ENCODE measurements at regions not wholly inside any gene's neighbourhood (a gene's known extent, or its start where the extent isn't known, plus 50 kb on each side); places are given as distances from the start of the nearest gene placed in this dataset.
A peak's percentile ranks its signal among the peaks of the same experiment; 100 is the strongest.
"Not testable (repeated sequence)": the region's sequence is repeated elsewhere in the genome, so short reads cannot be mapped to it uniquely, and the experiment has no call there.

DNA sequence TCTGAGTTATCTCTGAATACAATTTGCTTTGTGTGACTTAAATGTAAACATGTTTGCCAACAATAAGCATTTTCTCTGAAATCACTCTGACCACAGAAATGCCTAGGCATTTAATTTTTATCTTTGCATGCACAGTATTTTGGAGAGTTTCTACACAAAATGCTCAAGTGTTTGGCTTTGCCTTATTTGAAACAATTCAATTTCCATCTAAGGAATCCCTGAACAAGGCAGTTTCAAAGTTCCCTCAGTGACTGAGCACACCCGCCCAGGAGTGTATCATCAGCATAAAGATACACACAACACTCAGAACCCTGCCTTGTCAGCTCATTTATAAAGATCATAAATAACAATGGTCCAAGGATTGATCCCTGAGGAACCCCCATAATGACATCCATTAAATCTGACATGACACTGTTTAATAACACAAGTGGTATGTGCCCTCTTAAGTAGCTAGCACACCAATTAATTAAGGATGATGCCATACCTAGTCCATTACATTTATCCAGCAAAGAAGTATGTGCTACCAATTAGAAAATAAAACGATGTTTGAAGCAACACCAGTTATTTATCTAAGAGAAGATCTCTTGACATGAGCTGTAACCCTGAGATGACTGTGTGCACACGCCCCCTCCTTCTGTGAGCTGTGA lies 585.8 kb downstream of the ADGRL2 start:
- peak; percentile 6 to 16 for DNase-seq

DNA sequence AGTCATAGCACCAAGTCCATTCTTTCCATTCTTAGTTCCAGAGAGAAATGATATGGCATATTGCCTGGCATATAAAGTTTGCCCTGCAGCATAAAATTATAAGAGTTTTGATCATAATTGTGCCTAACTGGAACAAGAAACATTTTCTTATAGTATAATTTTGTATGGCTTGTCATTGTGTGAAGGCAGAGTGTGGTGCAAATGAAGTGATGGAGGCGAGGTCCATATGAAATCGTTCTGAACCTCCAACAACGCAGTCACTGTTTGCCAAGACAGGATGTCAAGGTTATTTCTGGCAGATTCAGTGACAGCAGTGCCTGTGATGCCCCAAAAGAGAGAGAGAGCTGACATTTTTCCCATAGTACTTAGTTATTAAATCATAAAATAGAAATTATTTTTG lies 584.0 kb downstream of the ADGRL2 start:
- DNase-seq: no peak

DNA sequence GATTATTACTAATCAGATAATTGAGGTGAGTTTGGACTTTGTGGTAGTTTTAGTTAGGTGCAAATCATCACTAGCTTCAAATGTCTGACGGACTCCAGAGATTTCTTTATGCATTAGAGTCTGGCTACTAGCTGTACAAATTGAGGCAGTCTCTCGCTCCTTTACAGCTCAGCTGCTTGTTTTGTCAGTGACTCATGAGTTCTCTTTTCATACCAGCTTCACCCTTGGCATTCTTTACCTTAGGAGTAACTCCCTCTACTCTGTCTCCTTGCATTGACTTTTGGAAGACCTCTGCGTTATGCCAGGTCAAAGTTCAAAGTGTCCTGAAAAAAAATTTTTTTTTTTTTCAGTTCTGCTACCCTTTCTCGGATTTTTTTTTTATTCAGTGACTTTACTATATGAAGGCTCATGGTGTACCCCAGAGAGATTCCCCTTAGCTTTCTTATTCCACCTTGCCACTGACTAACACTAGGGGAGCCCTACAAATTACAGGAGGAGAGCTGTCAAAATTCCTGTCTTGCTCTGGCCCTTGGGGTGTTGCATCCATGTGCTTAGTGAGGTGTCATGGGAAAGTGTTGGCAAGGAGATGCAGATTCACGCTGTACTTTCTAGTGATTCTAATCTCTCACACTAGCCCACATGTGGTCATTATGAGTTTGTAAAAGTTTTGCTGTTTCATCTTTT lies 576.6 kb downstream of the ADGRL2 start:
- no peak for DNase-seq

DNA sequence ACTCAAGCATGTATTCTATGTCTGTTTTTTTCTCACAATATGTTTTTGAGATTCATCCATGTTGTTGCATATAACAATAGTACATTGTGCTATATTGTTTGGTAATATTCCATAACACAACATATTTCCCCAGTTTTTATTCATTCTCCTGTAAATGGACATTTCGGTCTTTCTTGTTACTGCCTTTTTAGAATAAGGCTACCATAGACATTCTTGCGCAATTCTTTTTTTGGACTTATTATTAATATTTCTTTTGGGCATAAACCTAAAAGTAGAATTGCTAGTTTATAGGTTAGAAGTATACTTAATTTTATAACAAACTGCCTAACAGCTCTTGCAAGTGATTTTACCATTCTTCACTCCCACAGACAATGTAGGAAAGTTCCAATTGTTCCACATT lies 573.0 kb downstream of the ADGRL2 start:
- DNase-seq: no peak

DNA sequence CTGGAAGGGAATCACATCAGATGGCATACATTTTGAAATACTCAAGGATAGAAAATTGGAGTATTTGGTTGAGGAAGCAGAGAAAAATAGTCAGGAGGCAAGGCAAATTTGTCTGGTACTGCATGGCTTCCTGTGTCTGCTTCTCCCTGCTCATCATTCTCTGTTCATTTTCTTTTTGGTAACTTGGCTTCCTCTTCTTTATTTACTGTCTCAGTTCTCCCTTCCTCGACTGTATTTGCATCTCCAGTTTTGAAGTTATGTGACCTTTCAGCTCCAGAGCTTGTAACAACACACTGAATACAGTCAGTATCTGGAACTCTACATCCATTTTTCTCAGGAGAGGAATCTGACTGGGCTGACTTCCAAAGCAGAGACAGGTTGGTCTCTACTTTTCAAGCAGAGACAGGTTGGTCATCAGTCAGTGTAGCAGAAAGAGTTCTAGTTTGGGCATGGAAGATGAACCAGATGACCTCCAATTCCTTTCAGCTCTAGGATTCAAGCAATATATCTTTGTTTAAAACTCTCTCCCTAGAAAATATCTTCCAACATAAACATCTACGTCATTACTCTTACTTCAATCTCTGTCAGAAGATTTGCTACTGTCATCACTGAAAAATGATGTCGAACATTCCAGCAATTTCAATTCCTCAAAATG lies 571.2 kb downstream of the ADGRL2 start:
- no peak for DNase-seq

DNA sequence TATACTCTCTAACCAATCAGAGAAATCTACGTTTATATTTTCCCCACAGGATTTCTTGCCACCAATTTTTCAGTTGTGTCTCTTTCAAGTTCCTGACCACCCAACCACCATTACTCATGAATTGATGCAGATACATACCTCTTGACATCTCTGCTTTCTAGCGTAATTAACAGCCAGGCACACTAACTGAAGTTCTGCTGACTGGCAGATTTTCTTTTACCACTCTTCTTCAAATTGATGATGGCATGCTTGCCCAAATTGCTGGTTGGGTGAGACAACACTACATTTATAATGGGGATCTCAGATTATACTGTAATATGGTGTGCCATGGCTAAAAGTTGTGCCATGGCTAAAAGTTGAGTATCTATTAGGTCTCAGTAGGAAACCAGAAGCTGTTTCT lies 566.7 kb downstream of the ADGRL2 start:
- no peak for DNase-seq

DNA sequence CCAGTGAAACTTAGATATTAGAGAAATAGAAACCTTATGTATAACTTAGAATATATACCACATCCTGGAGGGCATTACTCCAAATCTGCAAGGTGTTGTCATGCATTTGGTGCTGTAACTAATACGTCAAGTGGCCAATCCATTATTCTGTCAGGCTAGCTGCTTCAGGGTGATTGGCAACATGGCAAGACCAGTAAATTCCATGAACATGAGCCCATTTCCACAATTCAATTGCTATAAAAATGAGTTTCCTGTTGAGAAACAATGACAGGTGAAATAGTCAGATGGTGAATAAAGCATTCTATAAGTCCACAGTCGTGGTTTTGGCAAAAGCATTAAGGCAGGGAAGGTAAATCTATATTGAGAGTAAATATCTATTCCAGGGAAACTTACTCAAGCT lies 566.0 kb downstream of the ADGRL2 start:
- no peak for DNase-seq

DNA sequence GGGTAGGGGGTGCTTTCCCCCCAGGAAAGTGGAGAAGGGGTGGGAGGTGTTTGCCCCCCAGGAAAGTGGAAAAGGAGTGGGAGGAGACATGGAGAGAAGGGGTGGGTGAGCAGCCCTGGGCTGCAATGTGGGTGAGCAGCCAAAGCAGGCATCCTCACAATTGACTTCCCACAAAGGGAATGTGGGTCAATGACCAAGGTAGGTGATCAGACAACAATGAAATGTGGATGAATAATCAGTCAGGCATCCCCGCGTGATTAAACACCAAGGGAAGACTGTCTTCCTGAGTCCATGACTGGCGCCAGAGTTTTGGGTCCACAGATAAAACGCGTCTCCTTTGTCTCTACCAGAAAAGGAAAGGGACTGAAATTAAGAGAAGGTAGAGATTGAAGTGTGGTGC lies 558.8 kb downstream of the ADGRL2 start:
- not testable (repeated sequence) for DNase-seq

DNA sequence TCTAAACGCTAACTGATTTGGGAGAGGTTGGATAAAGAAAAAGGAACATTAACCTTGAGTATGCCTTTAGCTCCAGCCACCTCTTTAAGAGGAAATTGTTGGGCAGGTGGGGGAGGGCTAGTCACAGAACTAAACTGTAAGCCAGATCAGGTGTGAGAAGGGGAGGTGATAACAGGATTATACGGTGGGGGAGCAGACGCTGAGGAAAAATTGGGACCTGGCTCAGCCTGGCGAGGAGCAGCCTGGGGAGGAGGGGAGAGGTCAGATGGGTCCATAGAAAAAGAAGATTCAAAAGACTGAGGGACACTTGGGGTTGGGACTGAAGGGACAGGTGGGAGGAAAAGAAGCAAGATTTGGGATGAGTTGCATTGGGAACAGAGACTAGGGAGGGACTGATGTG lies 558.0 kb downstream of the ADGRL2 start:
- not testable (repeated sequence) for DNase-seq

DNA sequence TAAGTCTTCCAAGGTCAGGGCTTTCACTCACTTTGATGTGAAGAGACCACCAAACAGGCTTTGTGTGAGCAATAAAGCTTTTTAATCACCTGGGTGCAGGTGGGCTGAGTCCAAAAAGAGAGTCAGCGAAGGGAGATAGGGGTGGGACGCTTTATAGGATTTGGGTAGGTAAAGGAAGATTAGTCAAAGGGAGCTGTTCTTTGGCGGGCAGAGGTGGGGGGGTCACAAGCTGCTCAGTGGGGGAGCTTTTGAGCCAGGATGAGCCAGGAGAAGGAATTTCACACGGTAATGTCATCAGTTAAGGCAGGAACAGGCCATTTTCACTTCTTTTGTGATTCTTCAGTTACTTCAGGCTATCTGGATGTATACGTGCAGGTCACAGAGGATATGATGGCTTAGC lies 553.8 kb downstream of the ADGRL2 start:
- DNase-seq: not testable (repeated sequence)

DNA sequence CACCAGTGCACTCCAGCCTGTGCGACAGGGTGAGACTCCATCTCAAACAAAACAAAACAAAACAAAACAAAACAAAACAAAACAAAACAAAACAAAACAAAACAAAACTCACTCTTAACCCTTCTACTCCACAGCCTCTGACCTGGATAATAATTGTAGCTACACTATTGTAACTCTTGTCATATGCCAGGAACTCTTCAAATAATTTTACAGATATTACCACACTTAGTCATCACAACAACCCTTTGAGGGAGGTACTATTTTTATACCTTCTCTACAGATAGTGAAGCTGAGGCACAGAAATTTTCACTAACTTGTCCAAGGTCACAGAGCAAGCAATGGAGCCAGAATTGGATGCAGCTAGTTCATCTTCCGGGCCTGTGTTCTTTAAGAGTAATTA lies 547.8 kb downstream of the ADGRL2 start:
- DNase-seq: no peak

DNA sequence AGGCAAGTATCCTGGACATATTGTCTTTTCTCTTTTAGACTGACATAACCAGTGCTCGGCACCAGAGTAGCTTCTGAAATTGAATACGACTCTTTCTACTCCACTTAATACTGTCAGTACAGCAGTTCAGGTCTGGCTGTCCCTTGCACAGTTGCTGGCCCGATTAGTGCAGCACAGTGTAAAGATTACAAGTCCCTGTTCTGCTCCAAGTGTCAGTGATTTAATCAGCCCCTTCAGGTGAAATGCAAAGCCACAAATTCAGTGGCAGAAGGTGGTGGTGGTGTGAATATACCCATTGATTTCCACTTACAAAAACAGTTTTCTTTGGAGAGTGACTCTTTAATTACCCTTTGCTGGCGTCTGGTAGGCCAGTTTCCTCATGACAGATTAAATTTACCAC lies 545.4 kb downstream of the ADGRL2 start:
- DNase-seq: no peak

DNA sequence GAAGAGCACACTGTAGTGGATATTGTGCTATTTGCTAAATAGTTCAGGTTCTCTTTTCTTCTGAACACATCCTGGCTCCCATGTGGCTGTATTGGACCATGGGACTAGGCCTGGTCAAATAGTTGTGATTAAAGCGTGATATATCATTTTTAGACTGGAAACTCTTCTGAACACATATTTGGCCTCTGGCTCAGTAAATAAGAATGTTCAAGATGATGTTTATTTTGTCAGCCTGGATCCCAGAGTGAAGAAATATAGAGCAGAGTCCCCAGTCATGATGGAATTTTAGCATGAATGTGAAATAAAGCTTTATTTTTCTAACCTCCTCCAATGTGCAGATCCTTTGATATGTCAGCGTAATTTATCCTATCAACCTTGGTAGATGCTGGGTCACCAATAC lies 542.6 kb downstream of the ADGRL2 start:
- no peak for DNase-seq

DNA sequence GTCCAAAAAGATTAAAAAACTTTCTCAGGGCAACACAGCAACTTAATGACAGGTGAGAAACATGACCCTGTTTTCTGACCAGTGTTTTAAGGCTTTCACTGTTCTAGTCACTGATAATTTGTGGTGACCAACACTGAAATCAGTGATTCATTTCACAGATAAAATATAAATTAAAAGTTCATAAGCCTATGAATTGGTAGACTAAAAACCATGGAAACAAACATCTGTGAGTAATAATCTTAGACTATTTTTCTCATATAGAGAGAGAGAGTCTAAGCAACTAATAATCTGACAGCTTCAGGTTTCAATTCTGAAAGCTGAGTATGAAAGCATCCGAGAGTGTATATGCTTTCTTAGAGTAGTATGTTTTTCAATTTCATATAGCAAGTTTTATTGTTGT lies 536.9 kb downstream of the ADGRL2 start:
- DNase-seq: no peak

DNA sequence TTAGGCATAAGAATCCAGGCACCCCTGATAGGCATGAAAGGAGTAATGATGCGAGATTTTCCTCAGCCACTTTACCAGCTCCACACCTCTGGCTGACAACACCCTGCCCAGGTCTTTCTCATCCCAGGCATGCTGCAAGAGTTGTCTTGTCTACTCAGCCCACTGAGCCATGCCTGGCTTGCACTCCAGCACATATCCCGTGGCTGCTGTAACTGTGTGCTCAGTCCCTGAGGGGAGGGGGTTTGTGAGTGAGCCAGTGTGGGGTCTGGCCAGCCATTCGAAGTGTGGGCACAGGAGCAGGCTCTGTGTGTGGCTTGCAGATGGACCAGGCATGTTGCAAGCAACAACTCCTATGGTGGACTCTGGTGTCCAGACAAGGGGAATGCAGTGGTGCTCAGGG lies 529.6 kb downstream of the ADGRL2 start:
- no peak for DNase-seq

DNA sequence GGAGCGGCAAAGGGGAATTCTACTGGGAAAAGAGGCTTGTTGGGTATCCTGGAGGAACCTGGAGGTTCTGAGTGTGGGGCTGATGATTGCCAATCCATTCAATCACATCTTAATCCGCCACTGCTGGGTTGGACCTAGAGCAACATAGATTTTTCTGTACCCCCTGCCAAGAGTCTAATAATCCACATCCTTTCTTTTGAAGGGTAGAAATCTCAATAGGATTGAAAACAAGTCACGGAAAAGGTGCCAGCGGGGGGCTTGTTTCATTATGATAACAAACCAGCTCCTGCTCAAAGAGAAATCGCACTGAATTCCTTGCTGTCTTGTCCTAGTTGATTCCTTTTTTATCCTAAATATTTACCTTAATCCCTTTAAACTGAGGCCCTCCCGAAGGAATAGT lies 528.5 kb downstream of the ADGRL2 start:
- DNase-seq: no peak

DNA sequence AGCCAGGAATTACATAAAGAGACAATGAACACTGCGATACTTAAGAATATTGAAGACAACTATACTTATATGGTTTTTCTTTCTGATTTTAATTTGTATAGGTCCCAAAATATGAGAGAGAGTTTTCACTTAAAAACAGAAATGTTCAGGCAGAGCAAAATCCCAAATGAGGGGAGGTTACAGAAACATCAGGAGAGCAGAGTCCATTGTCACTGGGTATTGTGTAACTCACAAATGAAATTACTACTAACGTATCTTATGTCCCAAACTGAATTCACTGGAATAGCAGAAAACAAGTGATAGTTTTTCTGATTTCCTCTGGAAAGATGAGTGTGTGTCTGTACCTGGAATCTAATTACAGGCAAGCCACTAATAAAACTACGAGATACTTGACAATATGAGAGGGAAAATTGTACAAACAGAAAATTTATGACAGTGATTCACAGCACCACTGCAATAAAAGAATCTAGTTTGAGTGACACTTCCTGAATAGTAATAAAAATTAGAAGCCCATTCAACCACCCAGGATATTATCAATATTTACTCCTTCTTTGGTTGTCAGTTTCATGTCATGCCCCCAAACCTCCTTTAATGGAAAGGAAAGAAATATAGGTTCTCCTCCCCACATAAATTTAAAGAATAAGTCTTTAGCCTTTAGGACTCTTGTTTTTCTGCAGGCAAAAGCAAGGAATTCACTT lies 522.6 kb downstream of the ADGRL2 start:
- peak; percentile 52 to 70 for DNase-seq

DNA sequence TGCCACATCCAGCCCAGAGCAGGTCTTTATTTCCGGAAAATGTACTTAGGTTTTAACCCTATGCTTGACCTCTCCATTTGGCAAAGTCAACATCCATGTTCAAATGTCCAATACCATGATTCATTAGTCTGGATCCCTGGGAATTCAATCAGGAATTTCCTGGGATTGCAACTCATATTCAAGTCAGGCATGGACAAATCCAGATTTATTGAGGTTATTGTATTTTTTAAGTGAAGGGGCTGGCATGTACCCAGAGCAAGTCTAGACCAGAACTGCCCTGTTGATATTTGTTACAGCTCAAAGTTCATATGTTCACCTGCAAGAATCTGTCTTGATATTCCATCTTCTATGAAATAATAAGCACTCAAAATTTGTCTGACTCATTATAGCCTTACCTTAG lies 521.1 kb downstream of the ADGRL2 start:
- no peak for DNase-seq

DNA sequence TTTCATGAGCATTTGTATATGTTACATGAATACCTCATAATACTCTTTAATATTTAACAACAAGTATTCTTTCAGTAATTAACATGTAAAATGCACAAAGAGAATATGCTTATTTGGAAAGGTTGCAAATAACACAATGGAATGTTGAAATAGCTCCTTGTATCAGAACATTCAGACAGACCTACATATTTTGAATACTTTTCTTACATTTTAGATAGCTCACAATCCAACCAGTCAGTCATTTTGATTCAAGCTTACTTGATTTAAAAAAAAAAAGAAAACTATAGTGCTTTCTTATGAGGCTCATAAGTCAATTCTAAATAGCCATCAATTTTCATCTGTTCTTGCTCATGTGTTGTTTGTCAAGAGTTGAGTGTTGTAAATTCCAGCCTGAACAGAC lies 518.8 kb downstream of the ADGRL2 start:
- no peak for DNase-seq

DNA sequence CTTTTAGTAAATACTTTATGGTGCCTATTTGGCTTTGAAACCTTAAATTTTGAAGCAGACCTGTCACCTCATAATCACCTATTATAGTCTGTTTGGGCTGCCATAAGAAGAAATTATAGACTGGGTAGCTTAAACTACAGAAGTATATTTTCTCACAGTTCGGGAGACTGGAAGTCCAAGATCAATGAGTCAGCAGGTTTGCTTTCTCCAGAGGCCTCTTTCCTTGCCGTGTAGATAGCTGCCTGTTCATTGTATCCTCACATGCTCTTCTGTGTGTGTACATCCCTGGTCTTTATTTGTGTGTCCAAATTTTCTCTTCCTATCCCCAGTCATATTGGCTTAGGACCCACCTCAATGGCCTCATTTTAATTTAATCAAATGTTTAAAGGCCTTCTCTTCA lies 518.2 kb downstream of the ADGRL2 start:
- DNase-seq: no peak

DNA sequence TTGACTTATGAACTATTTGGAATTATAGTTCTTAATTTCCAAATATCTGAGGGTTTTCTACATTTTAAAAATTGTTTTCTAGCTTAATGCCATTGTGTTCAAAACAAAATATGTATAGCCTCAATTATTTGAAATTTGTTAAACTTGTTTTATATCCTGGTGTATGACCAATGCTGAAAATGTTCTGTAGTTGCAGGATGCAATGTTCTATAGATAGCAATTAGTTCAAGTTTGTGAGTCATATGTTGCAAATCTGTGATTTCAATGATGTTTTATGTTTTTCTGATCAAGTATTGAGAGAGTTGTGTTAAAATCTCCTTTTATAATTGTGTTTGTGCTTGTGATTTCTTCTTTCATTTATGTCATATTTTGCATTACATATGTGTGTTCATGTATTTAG lies 517.5 kb downstream of the ADGRL2 start:
- DNase-seq: no peak

DNA sequence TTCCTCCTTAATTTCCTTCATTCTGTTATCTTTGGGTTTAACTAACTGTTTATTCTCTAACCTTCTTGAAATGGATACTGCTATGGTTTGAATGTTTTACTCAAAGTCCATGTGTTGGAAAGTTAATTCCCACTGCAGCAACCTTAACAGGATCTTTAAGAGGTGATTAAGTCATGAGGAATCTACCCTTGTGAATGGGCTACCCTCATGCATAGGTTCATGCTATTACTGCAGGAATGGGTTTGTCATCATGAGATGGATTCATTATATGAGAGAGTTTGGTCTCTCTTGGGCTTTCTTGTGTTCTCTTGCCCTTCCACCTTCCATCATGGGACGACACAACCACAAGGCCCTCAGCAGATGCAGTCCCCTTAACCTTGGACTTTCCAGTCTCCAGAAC lies 516.9 kb downstream of the ADGRL2 start:
- DNase-seq: no peak

DNA sequence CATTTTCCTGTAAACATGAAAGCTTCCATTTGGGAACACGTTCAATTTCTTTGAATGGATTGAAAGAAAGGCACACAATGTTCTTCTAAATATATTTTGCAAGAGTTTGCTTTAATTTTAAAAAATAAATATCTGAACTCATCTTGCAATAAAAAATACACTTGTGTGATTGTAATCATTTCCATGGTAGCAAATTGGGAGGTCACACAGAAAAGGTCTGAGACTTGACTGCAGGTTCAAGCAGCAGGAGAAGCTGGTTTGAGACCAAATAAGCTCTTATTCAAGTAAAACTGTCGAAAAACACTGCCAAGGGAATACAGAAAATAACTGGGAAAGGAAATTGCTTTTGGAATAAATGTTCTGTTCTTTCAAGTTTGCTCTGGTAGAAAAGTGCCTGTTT lies 498.9 kb downstream of the ADGRL2 start:
- DNase-seq: no peak

DNA sequence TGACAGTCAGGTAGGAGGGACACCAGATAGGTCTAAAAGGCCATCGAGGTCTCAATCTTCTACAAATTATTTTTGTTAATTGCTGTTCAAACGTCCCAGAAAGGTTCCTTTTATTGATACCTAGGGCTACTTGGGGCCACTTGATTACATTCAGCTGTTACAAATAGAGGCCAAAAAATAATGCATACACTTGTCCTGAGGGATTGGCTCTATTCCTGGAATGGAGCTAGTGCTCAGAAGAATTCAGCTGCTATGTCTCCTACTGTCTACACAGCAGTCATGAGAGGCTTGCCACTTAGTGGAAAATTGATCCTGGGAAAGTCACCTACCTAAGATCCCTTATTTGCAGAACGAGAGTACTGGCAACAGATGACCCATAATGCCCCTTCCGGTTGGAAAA lies 498.3 kb downstream of the ADGRL2 start:
- DNase-seq: no peak

All from NCI-H1930 (cell line).